Left hindlimb (tissue), 1 donor: ENCODE measurements at regions not wholly inside any gene's neighbourhood (a gene's known extent, or its start where the extent isn't known, plus 50 kb on each side); places are given as distances from the start of the nearest gene placed in this dataset.

Experiments used
- DNase-seq: peaks from one replicate; pipeline ENCODE4 v3.0.0-alpha.2; 2018

- peak; percentile 77 for DNase-seq
These were observed 94.0 kb upstream of the RFC3 start for GRCh38 chr13:33723772-33724435.

GRCh38 chr13:33725340-33725739 is 92.6 kb upstream of the RFC3 start:
- no peak for DNase-seq

DNA sequence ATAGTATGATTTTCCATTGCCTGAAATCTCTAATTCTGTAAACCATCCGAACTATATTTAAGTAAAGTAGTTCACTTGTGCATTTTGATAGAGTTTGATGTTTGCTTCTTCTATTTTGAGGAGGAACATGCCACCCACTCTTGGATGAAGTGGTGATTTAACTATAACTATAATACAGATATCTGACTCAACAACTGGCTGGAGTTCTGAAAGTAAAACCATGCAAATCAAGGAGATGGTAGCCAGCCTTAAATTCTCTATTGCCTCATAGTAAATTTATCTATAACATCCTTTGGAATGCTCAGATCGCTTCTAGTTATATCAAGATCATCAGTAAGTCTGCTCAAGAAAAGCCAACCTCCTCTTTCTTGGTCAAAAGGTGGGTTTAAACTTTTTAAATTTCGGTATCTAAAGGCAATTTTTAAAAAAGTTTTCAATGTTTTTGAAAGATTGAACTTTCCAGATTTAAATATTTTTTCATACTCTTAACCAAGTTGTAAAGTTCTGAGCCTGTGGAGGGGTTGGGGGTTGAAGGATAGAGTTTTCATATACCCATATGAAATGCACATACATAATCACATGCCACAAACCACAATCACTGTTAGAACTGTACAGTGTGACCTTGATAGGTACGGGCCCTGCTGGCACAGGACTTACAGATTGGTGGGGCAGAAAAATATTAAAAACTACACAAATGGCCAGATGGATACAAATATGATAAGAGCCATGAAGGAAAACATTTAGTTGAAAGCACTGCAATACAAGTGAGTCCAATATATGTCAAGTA is 90.5 kb upstream of the RFC3 start:
- no peak for DNase-seq

DNA sequence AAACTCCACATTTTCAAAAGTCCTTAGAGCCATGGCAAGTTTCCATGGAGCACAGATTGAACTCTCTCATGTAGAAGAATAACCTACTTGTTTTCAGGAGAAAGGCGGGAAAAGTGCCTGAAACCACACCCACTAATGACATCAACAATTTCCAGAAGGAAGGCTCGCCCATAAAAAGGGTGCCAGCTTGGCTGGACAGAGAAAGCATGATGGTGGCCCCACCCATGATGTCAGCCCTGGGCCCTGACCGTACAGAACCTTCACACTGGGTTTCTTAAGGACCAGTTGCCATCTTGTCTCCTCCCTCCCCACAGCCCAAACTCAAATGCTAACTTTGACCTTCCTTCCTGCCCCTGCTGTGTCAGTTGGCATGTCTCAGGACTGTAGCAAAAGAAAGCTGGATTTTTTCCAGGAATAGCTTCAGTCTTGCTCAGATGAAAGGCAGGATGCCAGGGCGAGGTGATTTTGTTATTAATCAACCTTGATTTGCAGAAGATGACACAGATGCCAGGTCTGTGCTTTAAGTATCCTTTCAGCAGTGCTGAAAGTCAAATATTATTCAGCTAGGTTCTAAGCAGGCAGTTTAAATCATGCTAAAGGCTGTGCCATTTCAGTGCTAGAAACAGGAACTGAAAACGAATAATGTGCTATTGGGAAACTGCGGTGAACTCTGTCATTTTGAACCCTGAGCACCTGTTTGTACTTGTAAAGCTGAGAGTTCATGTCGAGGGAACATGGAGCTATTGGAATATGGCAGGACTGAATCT is 89.5 kb upstream of the RFC3 start:
- no peak for DNase-seq

DNA sequence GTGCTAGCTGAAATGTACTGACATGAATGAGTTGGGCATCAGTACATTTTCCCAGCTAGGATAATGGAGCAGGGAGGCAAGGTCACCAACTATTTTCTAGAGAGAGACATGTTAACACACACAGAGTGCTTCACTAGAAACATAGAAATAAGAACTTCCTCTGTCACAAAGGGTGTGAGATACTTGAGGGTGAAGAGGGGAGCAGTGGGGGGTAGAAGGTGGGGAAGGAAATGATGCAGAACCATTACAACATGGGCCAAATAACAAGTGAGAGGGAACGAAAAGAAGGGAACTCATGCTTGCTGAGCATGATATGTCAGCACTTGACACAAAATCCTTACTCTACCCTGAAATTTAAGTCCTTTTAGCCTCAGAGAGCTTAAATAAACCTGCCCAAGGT is 87.8 kb upstream of the RFC3 start:
- DNase-seq, result no peak

DNA sequence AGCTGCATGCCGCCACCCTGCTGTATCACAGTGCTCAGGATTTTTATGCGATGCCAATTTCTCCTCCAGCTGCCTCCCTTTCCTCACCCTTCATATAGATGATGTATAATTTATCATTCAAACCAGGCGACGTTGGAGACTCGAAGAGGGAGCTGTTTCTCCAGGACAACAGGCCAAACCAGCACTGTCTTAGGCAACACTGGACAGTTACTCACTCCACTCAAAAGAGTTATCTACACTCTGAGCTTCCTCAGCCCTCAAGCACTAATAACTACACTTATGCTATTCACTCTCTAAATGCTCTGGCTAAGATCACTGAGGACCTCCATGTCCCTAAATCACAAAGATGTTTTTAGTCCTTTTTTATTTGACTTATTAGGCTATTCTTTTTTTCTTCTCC is 87.3 kb upstream of the RFC3 start:
- no peak for DNase-seq

DNA sequence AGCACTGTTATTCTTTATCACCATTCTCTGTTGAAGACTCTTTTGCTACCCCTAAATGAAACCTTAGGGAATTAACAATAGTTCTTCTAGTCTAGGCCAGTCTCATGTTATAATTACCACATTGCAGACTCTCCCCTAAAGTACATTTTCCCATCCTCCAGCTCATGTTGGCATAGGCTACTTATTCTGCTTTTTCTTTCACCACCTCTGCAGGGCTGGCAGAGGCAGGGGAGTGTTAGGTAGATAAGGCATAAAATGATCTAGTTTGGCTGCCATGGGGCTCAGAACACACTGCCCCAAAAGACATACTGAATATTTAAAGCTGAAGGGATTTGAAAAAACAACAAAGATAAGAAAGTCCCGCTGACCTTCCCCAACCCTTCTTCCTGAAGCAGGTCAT is 82.7 kb upstream of the RFC3 start:
- DNase-seq, result no peak

DNA sequence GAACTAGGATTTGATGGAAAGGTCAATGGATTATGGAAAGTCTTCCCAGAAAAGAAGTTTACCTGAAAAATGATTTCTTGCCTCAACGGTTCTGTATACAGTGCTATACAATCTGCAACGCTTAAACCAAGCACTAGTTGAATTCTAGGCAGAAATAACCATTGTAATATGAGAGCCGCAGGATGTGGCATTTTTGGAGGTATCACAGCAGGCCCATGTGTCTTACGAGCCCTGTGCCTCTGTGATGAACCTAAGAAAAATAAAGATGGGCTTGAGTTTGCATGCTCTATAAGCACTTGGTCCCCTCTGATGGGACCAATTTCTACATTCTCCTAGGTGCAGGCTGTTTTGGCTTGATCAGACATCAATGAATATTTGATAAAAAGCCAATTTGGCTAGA is 78.7 kb upstream of the RFC3 start:
- no peak for DNase-seq

DNA sequence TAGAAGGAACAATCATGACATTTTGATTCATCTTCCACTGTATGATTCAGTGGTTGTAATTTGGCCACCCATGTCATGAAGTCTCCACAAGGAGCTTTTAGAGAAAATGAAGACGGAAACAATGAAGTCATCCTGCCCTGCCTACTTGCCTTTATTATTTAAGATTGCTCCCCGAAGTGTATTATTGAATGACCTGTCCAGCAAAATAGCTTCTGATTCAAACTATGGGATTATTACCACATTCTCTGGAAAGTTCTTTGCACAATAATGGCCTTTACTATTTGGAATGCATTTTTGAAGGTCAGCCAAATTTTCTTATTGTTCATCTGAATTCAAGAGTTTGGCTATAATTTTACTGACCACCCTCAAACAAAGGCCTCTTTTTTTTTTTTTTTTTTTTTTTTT is 77.8 kb upstream of the RFC3 start:
- no peak for DNase-seq

DNA sequence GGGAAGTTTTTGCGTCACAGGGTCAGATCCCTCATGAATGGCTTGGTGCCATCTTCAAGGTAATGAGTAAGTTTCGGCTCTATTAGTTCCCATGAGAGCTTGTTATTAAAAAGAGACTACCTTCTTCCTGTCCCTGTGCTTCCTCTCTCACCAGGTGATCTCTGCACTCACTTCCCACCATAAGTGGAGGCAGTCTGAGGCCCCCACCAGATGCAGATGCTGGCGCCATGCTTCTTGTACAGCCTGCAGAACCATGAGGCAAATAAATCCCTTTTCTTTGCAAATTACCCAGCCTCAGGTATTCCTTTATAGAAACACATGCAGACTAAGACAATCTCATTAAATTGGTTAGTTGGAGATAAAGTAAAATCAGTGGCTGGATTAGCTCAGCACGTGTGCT is 75.6 kb upstream of the RFC3 start:
- DNase-seq, result no peak

- DNase-seq, result no peak
These were observed 74.2 kb upstream of the RFC3 start for GRCh38 chr13:33743438-33744368.

- DNase-seq, result no peak
These were observed 73.2 kb upstream of the RFC3 start for GRCh38 chr13:33744589-33745369.

DNA sequence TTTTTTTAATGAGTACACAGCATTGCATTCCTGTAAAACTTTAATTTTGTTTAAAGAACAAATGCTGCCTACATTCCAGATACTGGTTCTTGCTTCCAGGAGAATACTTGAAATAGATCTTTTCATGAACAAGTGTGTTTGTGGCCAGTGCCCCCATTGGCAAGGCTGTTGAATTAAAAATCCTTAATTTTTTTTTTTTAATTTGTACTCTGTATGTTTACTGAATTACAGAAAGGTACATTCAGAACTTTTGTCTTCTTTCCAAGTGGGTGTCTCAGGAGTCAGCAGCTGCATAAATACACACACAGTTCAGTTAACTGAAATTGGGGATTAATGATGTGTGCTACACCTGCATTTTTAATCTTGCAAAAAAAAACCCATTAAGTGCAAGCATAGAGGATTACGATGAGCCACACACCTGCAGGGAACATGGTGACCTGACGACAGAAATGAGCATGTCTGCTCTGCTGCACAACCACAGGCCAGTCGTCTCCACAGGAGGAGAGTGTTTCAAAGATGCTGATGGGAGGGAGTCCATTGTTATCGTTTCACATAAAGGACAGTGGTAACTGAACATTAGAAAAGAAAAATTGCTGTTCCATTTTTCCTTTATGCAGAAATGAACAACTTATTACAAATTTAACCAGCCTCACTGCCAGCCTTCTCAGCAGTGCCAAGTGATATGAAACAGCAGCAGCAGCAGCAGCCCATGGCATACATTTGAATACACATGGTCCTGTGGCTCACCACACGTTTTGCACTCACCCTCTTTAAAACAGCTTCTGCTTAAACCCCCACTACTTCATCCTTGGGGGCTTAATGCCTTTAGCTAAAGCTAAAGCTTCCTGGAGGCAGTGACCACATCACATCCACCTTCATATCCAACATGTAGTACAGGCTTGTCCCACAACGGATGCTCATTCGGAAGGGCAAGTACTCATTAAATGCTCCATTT is 72.3 kb upstream of the RFC3 start:
- DNase-seq, result no peak

GRCh38 chr13:33746867-33747266 is 71.1 kb upstream of the RFC3 start:
- DNase-seq, result no peak

DNA sequence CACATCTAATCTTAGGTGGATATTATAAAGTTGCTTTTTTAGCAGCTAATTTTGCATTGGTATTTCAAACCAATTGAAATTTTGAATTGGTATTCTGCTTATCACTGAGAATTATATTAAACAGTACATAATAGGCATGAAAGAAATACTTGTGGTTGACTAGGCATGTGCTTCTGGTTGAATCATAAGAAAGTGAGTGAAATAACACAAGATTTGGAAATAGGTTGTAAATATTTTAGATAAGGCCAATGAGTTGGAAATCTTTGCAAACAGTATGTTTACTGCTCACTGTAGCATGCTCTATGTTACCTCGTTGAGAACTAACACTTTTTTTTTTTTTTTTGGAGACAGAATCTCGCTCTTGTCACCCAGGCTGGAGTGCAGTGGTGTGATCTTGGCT is 66.8 kb upstream of the RFC3 start:
- DNase-seq, result no peak

GRCh38 chr13:33752094-33752493 is 65.9 kb upstream of the RFC3 start:
- DNase-seq, result no peak

GRCh38 chr13:33752597-33752996 is 65.4 kb upstream of the RFC3 start:
- DNase-seq, result no peak

- DNase-seq, result no peak
These were observed 61.0 kb upstream of the RFC3 start for GRCh38 chr13:33756929-33757328.

GRCh38 chr13:33757713-33758112 is 60.2 kb upstream of the RFC3 start:
- DNase-seq, result no peak

GRCh38 chr13:33758113-33758512 is 59.8 kb upstream of the RFC3 start:
- DNase-seq, result no peak

DNA sequence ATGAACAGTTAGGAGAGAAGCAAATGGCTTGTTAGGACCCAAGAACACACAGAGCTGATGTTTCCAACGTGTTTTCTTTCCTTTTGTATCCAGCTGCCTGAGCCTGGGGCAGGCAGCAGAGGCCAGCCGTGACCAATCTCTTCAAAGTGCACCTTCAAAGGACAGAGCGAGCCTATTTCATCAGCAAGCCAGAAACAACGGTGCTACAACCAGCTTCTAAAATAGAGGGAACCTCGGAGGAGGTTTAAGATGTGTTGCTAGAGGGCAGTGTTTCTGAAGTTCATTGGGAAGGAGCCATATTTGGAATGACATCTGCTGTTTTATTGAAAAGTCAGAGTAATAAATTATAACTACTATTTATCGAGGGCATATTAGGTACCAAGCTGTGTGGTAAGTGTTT is 56.2 kb upstream of the RFC3 start:
- DNase-seq, result no peak
